GM23338 (cell line): ENCODE measurements at regions not wholly inside any gene's neighbourhood (a gene's known extent, or its start where the extent isn't known, plus 50 kb on each side); places are given as distances from the start of the nearest gene placed in this dataset.
"Not testable (repeated sequence)": the region's sequence is repeated elsewhere in the genome, so short reads cannot be mapped to it uniquely, and the experiment has no call there.

Experiments used
- CREB1 ChIP-seq: fragments of 250-450 bp; sonication (Bioruptor Pico); IDR thresholded peaks from 2 replicates; pipeline ENCODE4 v1.5.0; 2020; ENCODE audit warnings: low read depth, mild to moderate bottlenecking, moderate library complexity
- CTCF ChIP-seq, 2 experiments: fragments of 200-600 bp in 1 of 2; sonication (generic) in 1 of 2; conservative IDR thresholded peaks; 2 replicates each; pipeline versions ENCODE4 v1.5.1 to v1.6.1; 2016 to 2017; ENCODE audit warnings: antibody characterized with exemption in 2 of 2, low read depth in 2 of 2, mild to moderate bottlenecking in 2 of 2, moderate library complexity in 1 of 2
- EZH2 ChIP-seq: fragments of 200-600 bp; sonication (generic); IDR thresholded peaks from one replicate; pipeline ENCODE4 v1.8.0; 2017; ENCODE audit warnings: antibody characterized with exemption, mild to moderate bottlenecking, low read depth; ENCODE audit not compliant: unreplicated experiment
- EZH2phosphoT487 ChIP-seq: fragments of 200-600 bp; sonication (generic); IDR thresholded peaks from one replicate; pipeline ENCODE4 v1.8.1; 2018; ENCODE audit warnings: antibody characterized with exemption; ENCODE audit not compliant: unreplicated experiment
- POLR2AphosphoS5 ChIP-seq: IDR thresholded peaks from 2 replicates; pipeline ENCODE4 v1.6.1; 2016; ENCODE audit warnings: antibody characterized with exemption, low read depth
- REST ChIP-seq: IDR thresholded peaks from one replicate; pipeline ENCODE4 v1.6.1; 2018; ENCODE audit warnings: antibody characterized with exemption; ENCODE audit not compliant: unreplicated experiment
- ZNF331 ChIP-seq: fragments of 250-450 bp; sonication (Bioruptor Pico); IDR thresholded peaks from 2 replicates; pipeline ENCODE4 v1.5.0; 2020; ENCODE audit warnings: low read depth, mild to moderate bottlenecking, moderate library complexity

GRCh38 chr2:35112367-35112766 is 1243.2 kb upstream of the CRIM1 start:
- TF ChIP-seq EZH2; CTCF (conservative IDR thresholded peaks at IDR 0.05; ENCODE audit: low read depth in 2 of 2); ZNF331 (CRISPR knock-in tag); POLR2AphosphoS5; REST; EZH2phosphoT487; CREB1 (CRISPR knock-in tag): not testable (repeated sequence)
